GM18867 (cell line): ENCODE measurements at regions not wholly inside any gene's neighbourhood (a gene's known extent, or its start where the extent isn't known, plus 50 kb on each side); places are given as distances from the start of the nearest gene placed in this dataset.

Experiments used
- ATAC-seq: cut with Tn5 transposase; IDR thresholded peaks from one replicate; pipeline ENCODE4 v1.9.1; 2021; ENCODE audit warnings: mild to moderate bottlenecking, moderate library complexity; ENCODE audit not compliant: unreplicated experiment

DNA sequence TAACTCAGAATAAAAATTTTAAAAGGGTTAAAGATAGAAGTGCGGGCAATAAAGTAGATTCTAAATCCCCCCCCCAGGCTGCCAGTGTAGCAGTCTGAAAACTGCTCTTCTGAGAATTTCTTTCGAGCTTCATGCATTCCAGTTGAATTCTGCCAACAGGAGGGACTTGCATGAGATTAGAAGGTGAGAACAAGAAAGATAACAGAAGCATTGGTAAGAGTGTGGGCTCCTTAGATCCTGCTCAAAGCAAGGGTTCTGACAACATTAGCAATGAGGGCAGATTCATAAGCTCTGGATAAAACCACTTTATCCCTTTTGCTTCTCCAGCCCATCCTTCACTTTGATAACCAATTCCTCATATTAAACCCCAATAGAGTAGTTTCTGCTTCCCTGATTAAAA is 235.9 kb upstream of the CDH6 start:
- no peak for ATAC-seq

DNA sequence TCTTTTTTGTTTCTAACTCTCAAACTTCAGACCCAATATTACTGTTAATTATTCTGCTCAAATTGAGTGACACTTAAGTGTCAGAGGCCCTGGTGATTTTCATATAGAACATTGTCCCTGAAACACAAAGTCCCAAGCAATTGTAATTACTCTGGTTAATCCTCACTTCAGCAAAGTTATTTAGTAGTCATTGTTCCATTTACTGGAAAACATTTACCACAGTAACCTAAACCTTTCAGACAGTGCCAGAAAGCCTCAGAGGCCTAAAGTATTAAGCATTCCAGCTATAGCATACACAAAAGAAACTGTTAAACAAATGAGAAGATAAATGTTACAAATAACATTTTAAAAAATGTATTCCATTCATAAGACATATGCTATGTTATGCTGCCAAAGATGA is 237.2 kb upstream of the CDH6 start:
- ATAC-seq: no peak

DNA sequence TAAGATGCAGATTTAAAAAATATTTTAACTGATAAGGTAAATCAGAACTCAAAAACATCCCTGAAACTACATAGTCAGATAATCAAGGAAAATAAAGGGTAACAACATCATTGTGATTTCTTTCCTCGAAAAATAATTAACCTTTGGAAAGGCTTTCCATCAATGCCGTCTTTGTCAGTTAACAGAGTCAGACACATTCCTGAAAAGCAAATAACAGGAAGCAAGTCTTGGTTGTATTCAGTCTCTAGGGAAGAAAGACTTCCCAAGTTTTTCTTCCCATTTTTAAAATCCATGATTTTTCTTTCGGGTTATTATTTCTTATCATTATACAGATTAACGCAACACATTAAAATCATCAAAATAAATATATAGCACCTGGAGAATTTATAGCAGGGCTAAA is 256.4 kb upstream of the CDH6 start:
- ATAC-seq: no peak

DNA sequence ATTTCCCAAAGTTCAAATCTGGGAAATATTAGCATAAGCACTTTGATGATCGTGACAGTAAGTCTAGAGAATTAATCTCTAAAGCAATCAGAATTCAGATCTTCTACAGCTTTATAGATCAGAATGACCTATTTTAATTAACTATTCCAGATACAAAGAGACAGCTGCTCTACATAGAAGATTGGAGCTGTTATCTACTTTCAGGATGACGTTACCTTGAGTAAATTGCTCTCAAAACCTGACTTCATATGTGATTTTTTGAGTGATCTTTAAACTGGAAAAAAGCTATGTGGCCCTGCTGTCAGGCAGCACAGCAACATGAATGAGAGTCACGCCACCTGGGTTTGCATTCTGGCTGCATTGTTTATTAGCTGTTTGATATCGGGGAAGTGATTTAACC is 259.9 kb upstream of the CDH6 start:
- ATAC-seq: no peak

DNA sequence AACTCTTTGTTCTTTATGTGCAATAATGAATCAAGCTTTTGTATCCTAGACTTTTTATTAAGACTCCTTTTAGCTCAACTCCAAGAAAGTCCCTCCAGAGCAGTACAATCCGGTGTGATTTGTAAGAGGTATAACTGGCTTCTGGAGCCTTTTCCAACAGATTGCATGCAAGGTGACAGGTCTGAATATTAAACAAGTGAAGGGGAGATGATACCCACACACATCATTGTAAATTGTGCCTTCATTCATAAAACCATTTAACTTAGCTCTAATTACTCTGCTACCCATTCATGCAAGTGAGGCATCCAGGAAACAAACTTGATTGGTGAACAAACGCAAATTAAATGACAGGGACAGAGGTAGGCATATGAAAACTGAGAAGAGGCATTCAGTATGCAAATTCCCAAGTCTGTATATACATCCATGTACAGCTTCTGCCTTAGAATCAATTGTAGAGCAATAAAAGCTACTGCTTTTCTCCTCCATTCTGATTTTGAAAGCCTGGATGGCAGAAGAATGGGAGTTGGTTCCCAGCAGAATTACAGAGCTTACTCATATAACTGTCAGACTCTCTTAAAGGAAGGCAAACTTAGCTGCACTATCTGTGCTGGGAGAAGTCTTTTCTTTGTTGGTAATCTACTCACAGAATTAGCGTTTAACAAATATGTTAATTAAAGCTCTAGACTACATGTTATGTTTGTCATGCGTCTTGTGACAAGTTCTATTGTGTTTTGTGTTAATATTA is 261.0 kb upstream of the CDH6 start:
- ATAC-seq: no peak

DNA sequence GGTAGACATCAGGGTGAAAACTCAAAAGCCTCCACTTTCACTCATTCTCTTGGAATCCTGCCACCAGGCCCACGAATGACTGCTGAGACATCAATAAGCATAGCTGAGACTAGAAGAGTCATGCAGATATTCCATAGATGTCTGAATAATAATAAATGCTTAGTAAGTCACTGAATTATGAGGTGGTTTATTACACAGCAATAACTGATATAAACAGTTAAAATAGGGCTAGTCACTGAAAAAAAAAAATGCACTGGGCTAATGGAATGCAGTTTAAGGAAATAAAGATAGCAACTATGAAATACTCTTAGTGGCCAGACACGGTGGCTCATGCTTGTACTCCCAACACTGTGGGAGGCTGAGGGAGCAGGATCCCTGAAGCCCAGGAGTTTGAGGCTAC is 262.8 kb upstream of the CDH6 start:
- no peak for ATAC-seq

DNA sequence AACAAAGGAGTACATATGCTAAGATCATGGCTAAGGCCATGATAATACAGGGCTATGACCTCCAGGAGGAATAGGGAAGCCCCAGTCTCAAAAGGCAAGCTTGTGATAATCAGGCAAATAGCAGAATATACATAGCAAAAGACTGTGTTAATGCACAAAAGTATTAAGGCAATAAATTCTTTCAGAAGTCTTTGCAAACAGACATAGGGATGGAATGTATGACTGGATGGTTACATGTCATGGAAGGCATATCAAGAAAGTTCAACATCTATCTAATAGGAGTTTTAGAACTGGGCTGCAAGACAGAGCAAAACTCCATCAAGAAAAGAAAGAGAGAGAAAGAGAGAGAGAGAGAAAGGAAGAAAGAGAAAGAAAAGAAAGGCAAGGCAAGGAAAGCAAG is 264.5 kb upstream of the CDH6 start:
- no peak for ATAC-seq

DNA sequence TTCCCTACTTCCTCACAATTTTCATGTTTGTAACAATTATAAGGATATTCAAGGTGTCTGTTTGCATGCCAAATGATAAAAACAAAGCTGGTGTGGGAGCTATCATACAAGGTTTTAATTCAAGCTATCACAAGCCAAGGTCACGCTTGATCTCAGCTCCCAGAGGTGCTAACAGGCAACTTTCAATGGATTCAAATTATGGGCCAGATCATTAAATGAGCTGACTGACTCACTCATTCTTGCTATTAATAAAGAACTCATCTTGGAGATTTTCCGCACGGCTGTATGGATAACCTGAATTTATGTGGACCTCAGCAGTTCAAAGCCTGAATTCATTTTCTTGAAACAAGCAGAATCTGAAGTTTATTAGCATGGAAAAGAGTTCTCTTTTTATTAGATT is 267.3 kb upstream of the CDH6 start:
- no peak for ATAC-seq

DNA sequence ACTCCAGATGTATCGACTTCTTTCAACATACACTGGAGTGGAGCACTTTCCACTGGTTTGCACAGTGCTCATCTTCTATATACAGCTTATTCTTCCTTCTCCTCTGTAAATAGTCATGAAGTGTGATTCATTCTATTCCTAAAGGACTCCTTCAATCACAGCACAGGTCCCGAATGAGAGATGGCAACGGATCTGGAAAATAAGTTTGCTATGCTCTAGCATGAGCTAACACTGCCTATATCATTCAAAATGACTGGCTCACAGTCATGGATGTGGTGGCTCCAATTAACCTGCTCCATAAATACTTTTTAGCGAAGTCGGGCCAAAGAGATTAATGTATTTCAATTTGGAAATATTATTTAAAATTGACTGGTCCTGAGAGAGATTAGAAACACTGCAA is 272.1 kb upstream of the CDH6 start:
- ATAC-seq: no peak

DNA sequence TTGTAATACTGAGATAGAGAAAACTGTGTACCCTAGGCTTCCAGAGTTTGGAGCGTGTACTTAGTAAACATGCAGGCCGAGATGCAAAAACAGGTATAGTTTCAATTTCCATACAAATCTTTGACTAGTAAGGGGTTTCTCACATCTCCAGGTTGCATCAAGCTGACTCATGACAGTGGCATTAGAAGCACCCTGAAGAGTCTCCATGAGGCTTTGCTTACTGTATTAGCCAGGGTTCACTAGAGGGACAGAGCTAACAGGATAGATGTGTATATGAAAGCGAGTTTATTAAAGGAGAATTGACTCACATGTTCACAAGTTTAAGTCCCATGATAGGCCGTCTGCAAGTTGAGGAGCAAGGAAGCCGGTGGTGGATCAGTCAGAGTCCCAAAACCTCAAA is 275.3 kb upstream of the CDH6 start:
- ATAC-seq: no peak

DNA sequence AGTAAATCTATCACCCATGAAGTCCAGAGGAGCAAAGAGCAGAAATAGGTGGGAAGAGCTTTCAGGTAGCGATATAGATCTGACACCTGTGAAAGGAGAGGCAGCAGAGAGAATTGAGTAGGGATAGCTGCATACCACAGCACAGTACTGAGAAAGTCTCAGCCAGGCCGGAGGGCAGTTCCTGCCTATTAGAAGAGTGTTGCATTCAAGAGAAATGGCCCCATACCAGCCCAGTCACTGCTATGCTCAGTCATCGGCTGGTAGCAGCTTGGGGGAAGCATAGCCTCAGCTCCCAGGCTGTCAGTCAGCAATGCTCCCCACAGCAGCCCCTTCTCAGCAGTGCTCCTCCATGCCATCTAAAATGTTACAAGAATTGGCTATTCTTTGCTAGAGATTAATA is 285.1 kb upstream of the CDH6 start:
- ATAC-seq: no peak

DNA sequence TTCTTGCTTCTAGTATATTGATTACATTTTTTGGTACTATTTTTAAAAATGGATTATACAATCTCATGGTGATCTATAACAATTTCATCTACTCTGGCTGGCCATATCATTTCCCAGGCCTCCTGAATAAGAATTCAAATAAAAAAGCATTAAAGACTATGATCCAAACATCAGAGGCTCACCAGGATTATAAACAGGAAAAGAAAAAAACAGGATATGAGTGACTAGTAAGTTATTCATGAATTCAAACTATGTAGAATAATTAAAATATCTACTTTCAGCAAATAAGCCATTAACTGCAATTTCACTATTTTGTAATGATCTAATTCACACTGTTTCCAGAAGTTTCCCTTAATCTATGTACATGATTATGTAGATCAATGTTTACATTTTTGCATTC is 293.1 kb upstream of the CDH6 start:
- ATAC-seq: no peak

DNA sequence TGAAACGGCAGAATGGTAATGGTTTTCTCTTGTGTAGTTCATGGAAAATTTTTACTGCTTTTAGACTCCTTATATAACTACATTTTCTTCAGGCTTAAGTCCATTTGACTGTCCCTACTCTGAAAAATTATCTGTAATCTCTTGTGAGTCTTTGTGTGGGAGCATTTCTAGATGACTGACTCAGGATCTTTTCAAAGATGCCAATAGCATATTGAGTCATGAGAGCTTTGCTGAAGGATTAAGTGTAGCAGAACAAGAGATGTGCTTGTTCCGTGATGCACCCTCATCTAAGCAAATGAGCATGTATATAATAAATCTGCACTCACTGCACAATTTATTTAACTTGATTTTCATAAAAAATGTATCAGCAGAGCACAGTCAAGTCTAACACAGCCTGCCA is 298.7 kb upstream of the CDH6 start:
- no peak for ATAC-seq

DNA sequence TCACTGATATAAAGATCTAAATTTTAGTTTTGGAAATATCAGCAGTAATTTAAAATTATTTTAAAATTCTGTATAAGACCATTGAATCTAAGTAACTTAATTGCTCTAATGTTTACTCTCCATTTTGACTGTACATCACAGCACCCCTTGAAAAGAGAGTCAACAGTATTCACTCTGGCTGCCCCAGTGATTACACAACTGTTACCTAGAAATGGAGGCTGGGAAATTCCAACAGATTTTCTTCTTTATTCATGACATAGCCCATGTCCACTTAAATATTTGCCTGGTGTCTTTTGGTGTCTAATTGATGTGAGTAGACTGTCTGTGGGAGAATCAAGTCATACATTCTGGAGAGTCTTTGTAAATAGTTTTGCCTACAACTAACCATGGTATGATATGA is 301.8 kb upstream of the CDH6 start:
- ATAC-seq: no peak

DNA sequence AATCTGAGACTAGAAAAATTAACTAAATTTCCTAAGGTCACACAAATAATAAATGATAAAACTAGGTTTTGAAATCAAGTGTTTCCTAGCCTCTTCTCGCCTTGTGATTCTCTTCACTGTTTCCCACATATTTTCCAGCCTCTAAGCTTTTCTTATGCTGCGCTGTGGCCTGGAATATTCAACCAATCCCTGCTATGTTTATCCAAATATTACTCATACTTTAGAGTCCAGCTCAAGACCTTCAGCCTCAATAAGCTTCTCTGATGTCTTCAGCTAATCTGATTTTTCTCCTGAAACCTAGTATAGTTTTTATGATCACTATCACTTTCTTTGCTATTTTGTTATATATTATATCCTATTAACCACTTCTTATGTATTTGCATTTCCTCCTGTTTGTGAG is 303.1 kb upstream of the CDH6 start:
- ATAC-seq: no peak

DNA sequence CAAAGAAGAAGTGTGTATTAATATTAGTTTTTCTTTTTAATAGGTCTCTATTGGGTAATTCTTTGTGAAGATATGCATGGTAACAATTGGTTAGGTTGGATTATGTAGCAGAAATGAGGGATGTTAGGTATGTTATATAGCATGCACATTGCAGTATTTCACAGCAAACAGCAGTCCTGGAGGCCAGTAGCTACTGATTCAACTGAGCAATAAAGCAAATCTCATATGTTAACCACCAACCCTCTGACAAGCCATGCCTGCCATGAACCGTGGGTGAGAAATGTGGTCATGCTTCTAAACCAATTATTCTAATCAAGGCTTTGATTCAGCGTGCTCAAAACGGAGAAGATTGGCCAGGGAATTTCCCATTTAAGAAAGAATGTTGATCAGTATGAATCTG is 313.0 kb upstream of the CDH6 start:
- ATAC-seq: no peak

DNA sequence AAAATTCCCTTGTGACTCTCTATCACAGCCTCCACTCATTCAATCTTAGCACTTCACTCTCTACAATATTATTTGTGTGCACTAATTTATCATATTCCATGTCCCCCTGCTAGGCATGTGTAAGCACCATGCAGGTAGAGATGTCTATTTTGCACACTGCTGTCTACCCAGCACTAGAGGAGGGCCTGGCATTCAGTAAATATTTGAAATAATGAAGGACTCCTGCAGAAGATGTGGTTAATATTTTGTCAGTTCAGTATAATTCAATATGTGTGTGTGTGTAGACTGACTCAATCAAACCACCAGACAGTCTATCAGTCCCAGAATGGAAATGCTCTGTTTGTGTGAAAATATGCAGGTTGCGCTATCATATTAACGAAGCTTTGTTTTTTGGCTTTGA is 313.6 kb upstream of the CDH6 start:
- ATAC-seq: no peak

DNA sequence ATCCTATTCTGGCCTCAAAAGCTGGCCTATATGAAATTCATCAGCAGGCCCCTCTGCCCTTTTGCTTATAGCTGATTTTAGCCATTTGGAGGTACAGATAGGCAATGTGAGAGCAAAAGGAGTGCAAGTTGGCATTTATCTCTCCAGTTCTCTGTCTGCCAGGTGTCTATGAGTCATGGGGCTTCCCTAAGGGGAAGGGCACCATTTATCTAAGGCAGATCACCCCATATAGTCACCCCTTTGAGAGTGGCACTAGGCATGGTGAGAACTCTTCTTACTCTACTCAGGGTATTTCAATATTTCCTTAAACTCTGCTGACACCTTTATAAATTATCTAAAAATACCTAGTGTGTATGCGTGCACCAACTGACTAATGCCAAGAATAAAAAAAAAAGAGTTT is 314.7 kb upstream of the CDH6 start:
- no peak for ATAC-seq

DNA sequence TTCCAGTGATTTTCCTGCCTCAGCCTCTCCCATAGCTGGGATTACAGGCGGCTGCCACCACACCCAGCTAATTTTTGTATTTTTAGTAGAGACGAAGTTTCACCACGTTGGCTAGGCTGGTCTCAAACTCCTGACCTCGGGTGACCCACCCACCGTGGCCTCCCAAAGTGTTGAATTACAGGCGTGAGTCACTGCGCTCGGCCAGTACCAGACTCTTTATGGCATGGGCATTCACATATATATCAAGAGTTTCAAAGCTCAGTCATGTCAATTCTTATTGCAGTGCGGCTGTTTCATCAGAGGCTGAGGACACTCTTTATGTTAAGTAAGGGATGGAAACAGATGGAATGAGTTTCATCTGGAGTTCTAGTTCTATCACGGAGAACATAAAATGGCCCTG is 315.2 kb upstream of the CDH6 start:
- ATAC-seq: no peak

DNA sequence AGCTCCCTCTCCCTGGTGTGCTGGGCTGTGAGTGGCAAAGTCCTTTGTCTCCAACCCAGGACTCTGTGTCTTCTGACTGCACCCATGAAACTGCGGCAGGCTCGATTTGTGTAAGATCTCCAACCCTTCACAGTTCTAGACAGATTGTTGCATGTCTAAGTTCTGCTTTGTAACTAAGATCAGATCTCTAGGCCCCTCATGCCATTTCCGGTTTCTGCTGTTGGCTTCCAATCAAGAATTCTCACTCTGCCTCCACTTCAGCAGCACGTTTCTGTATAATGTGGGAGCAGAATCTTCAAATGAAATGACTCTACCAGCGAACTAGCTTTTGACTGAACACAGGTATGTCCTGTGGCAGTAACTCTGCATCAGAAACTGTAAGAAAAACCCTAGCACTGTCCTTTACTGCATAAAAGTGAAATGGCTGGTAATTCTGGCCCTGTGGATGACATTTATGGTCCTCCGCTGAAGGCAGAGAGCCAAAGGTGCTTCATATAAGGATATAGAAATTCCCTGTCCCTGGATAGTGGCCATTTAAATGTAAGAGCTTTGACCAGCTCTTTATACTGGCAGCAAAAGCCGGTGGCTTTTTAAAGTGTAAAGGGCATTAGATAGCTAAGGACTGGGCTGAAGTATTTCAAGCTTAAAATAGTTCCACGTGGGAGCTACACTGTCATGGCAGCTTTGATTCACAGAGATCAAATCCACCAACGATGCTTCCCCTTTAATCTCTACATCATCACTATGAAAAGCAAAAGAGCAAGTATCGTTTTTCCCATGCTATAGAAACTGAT is 319.0 kb upstream of the CDH6 start:
- ATAC-seq: no peak

DNA sequence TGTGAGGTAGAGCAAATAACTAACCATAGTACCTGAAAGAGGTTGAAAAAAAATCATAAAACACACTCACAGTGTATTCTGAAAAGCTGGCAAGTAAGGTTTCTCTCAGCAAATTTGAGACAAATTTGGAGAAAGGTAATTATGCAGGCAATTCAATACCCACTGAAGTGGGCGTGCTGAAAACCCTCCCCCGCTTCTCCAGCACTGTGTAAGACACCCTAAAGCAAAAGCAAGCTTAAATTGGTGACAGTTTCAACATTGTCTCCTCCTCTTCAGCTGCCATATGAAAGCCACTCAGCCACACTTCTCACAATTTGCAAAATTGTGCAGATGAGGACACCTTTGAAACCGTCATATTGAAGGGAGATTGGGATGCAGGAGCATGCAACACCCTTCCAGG is 322.3 kb upstream of the CDH6 start:
- no peak for ATAC-seq

DNA sequence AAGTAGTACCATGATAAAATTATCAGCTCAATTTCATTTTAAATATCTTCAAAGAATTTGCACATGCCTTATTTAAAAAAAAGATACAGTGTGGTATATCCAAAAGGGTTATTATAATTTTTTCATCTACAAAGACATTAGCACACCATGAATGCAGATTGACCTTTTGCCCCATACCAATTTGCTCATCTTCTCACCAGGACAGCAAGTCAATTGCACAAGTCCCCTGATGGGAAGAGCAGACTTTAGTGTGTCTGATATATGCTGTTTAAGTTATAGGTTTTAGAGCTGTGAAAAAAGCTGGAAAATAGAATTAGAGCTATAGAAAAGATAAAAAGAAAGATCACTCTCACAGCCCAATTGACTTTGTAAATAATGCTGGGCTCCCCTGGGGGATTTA is 325.8 kb upstream of the CDH6 start:
- ATAC-seq: no peak

DNA sequence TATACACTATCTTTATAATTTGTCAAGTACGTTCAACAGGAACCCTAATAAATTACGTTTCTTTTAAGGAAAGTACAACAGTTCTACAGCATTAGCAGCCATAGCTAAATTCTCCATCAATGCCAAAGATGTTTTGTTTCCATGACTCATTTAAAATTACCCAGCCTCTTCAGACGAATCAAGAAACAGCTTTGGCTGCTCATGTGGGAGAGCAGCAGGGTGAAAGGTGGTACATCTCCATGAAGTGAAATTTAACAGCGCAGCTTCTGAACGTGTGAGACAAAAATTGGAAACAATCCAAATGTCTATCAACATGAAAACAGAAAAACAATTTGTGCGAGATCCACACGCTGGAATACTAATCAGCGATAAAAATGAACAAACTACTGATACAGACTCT is 327.3 kb upstream of the CDH6 start:
- no peak for ATAC-seq
